ENCODE measurements at regions not wholly inside any gene's neighbourhood (a gene's known extent, or its start where the extent isn't known, plus 50 kb on each side); places are given as distances from the start of the nearest gene placed in this dataset.

DNA sequence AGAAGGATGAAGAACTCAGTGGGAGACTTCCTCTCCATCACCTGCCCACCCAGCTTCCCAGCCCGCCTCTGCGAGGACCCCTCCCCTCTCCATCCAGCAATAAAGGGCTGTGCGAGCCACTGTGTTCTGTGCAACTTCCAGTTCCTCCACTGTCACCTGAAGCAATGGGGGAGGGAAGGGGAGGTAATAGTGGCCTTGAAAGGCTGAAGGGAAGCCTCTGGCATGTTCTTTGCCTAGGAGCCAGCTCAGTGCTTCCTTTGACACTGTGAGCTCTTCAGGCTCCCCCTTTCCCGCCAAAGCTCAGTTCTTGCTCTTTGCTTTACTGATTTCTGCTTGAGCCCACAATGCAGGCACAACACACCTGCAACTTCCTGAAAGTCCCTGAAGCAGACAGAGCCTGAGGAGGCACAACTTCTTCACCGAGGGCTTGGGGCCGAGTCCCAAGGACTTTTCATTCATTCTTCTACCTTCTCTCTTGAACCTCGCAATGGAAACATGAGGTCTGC lies 73.2 kb upstream of the DOCK9 start:
- DNase-seq (ENCODE audit: low read depth): no peak
- TF ChIP-seq, protein P1, sequence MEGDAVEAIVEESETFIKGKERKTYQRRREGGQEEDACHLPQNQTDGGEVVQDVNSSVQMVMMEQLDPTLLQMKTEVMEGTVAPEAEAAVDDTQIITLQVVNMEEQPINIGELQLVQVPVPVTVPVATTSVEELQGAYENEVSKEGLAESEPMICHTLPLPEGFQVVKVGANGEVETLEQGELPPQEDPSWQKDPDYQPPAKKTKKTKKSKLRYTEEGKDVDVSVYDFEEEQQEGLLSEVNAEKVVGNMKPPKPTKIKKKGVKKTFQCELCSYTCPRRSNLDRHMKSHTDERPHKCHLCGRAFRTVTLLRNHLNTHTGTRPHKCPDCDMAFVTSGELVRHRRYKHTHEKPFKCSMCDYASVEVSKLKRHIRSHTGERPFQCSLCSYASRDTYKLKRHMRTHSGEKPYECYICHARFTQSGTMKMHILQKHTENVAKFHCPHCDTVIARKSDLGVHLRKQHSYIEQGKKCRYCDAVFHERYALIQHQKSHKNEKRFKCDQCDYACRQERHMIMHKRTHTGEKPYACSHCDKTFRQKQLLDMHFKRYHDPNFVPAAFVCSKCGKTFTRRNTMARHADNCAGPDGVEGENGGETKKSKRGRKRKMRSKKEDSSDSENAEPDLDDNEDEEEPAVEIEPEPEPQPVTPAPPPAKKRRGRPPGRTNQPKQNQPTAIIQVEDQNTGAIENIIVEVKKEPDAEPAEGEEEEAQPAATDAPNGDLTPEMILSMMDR (IDR thresholded peaks at IDR 0.05; ENCODE audit: control insufficient read depth, insufficient read depth, low read depth, low read length, missing control alignments): no peak
- no peak overlapping the region for H3K4me3 ChIP-seq (ENCODE audit: control insufficient read depth, low read depth, low read length)

GRCh38 chr13:99051768-99052455 lies 74.0 kb upstream of the DOCK9 start:
- no peak for DNase-seq (ENCODE audit: low read depth)
- TF ChIP-seq, protein P1 (IDR thresholded peaks at IDR 0.05; ENCODE audit: control insufficient read depth, insufficient read depth, low read depth, low read length, missing control alignments): no peak
- H3K4me3 ChIP-seq (ENCODE audit: control insufficient read depth, low read depth, low read length): no peak overlapping the region

DNA sequence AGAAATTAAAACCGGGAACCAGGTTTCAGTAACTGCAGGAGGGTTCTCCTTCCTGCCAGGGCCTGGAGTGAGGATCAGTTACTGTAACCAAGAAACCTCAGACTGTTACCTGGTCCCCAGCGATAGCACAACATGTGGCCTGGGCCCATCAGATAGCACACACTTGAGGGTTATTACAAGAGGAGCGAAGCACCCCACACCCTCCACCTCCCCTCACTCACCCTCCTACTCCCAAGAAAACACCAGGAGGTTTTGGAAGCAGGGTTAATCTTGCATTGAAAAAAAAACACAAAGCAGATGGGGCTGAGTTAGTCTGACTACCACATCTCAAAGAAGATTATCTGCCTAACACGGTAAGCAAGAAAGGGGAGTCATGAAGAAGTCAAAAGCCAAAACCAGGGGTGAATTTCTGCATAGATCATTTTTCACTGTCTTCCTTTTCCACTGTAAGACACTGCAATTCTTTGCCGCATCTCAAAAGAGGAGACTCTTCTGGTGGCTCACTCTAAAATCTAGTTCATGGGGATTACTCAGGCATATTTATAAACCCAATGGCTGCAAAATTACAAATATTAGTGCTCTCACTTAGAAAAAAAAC lies 75.9 kb upstream of the DOCK9 start:
- H3K4me3 ChIP-seq (ENCODE audit: control insufficient read depth, low read depth, low read length): no peak overlapping the region
- DNase-seq (ENCODE audit: low read depth): no peak
- TF ChIP-seq, protein P1 (IDR thresholded peaks at IDR 0.05; ENCODE audit: control insufficient read depth, insufficient read depth, low read depth, low read length, missing control alignments): no peak

DNA sequence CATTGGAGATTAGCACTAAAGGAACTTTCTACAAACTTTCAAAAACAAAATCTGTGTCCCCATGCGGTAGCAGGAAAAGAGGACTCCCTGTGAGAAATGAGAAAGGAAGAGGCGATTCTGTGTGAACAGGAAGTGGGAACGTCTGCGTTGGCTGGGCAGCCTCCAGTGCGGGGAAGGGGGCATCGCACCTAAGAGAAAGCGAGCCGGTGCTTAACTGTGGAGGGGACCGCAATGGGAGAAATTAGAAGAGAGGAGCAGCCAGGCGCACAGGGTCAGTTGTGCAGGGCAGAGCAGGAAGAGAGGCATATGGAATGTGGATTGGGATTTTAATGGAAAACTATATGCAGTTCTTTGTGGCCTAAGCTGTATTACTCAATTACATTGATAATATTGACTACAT lies 77.4 kb upstream of the DOCK9 start:
- TF ChIP-seq, protein P1 (IDR thresholded peaks at IDR 0.05; ENCODE audit: control insufficient read depth, insufficient read depth, low read depth, low read length, missing control alignments): no peak
- DNase-seq (ENCODE audit: low read depth): no peak
- no peak overlapping the region for H3K4me3 ChIP-seq (ENCODE audit: control insufficient read depth, low read depth, low read length)

DNA sequence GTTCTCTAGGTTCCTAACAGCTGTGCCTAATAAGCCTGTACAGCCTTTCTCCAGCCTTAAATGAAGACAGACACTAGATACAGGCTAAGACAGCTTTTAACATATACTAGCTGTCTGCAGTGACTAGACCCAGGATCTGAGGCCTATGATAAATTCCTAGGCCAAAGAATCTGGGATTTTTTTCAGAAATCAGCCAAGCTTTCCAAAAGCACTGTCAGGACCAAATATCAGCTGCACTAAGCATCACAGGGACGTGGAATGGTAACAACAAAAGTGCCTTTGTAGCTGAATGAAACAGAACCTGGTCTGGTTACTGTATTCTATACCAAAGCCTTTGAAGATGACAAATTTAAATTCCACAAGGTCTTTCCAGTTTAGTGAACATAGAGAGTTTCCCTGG lies 77.9 kb upstream of the DOCK9 start:
- H3K4me3 ChIP-seq (ENCODE audit: control insufficient read depth, low read depth, low read length): no peak overlapping the region
- no peak for DNase-seq (ENCODE audit: low read depth)
- TF ChIP-seq, protein P1 (IDR thresholded peaks at IDR 0.05; ENCODE audit: control insufficient read depth, insufficient read depth, low read depth, low read length, missing control alignments): no peak

- no peak overlapping the region for H3K4me3 ChIP-seq (ENCODE audit: control insufficient read depth, low read depth, low read length)
- no peak for DNase-seq (ENCODE audit: low read depth)
- TF ChIP-seq, protein P1 (IDR thresholded peaks at IDR 0.05; ENCODE audit: control insufficient read depth, insufficient read depth, low read depth, low read length, missing control alignments): no peak
Measured at GRCh38 chr13:99056381-99057014, 78.6 kb upstream of the DOCK9 start.
